Stimulated activated naive CD8-positive, alpha-beta T cell treated with anti-CD3 and anti-CD28 coated beads, Interleukin-15, amount 100 ng/mL, for 72 hours (primary cell): ENCODE measurements at regions not wholly inside any gene's neighbourhood (a gene's known extent, or its start where the extent isn't known, plus 50 kb on each side); places are given as distances from the start of the nearest gene placed in this dataset.
"Not testable (repeated sequence)": the region's sequence is repeated elsewhere in the genome, so short reads cannot be mapped to it uniquely, and the experiment has no call there.

Source experiments
- ATAC-seq: fragments of 150-1000 bp; cut with Tn5 transposase; 2 replicates; pipeline ENCODE4 v1.10.0; 2021; ENCODE audit warnings: mild to moderate bottlenecking, moderate library complexity
- DNase-seq, 2 donors: peaks; one replicate each; pipeline ENCODE4 v3.0.0; 2021 to 2022
- H3K27ac Mint-ChIP-seq, 2 donors: one replicate each; pipeline ENCODE4 v1.8.0; 2022; ENCODE audit warnings: mild to moderate bottlenecking in 2 of 2, mixed read lengths in 2 of 2, moderate library complexity in 2 of 2
- H3K27me3 Mint-ChIP-seq: one replicate; pipeline ENCODE4 v1.8.0; 2022; ENCODE audit warnings: mixed read lengths
- H3K4me1 Mint-ChIP-seq: one replicate; pipeline ENCODE4 v1.8.0; 2022; ENCODE audit warnings: mild to moderate bottlenecking, mixed read lengths
- H3K4me3 Mint-ChIP-seq, 2 donors: one replicate each; pipeline ENCODE4 v1.8.0; 2022; ENCODE audit warnings: mild to moderate bottlenecking in 2 of 2, mixed read lengths in 2 of 2, moderate library complexity in 1 of 2
- H3K9me3 Mint-ChIP-seq, 2 donors: one replicate each; pipeline ENCODE4 v1.8.0; 2022; ENCODE audit warnings: mixed read lengths in 2 of 2

DNA sequence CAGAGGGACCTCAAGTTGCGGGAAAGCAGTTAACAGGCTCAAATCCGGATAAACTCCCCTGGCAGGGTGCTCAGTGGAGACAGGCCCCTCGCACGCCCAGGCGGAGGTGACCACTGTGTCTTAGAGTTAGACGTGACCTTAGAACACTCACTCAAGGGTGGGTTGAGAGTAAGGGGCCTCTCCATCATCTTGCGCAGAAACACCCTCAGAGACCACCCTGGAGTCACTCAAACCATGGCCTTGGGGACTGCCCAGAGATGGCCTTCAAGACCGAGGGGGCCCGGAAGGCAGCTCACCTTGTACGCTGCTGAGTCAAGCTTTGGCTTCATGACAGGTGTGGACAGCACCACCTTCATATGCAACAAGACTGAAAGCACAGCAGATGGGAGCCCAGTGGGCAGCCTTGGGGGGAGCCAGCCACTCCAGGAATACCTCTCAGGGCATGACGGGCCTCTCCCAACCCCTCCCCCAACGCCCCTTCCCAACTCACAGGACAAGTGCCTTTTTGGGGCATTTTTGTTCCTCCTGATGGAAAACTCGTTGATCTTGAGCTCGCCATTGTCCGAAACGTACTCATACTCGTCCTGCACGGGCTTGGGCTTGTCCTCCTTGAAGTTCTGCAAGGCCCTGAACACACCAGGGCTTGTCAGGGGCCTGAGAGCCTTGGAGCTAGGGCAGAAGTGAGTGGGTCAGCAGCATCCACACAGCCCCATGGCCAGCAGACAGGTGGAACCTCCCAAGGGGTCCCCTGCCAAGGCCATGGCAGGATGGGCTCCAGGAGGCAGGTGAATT is 229.2 kb downstream of the TUBA3C start:
- H3K4me1 Mint-ChIP-seq: no peaks in the 10 kb centered on the region
- no peak for ATAC-seq
- H3K27ac Mint-ChIP-seq: no peak overlapping the region
- peaks cover 20 to 22% of the 10 kb centered on the region in 2 donors for H3K9me3 Mint-ChIP-seq
- no peak overlapping the region for H3K4me3 Mint-ChIP-seq
- no peaks in the 10 kb centered on the region for H3K27me3 Mint-ChIP-seq
- no peak for DNase-seq

DNA sequence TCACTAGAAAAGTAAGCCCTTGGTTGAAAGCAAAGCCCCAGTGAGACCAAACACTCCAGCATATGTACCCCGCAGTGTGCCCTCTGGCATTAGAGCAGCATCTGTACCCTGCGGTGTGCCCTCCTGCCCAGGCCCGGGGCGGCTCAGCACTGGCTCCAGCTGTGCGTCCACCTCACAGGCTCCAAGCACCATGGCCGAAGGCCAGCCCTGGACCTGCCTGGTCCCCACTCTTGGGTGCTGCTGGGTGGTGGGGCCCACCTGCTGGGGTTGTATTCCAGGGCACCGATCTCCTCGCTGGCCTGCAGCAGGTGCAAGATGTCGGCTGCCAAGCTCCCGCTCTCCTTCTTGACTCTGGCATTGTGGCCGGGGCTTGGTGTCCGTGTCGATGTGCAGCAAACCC is 230.2 kb downstream of the TUBA3C start:
- Mint-ChIP-seq H3K27me3 (no peaks in the 10 kb centered on the region), H3K27ac (no peak overlapping the region), H3K4me3 (no peak overlapping the region), H3K4me1 (no peaks in the 10 kb centered on the region), H3K9me3 (peaks cover 10 to 12% of the 10 kb centered on the region in 2 donors)
- ATAC-seq (no peak), DNase-seq (no peak)

DNA sequence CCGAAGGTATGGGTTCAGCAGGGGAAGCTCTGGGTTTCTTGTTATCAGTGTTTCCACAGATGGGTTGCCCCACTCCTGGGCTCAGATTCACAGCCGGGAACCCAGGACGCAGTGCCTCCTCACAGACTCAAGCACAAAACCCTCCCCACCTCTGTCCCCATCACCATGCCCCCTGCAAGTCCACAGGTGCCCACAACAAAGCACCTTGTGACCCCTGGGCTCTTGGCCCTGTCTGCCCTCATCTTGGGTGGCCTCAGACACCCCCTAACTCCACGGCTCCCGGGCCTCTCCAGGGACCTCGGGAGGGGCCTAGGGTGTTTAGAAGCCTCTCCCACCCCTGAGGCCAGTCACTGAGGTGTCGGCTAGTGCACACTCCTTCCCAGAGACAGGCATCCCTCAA is 231.7 kb downstream of the TUBA3C start:
- Mint-ChIP-seq H3K9me3 (no peaks in the 10 kb centered on the region), H3K4me1 (no peaks in the 10 kb centered on the region), H3K27me3 (no peaks in the 10 kb centered on the region), H3K4me3 (no peak overlapping the region), H3K27ac (no peak overlapping the region)
- no peak for ATAC-seq
- no peak for DNase-seq

DNA sequence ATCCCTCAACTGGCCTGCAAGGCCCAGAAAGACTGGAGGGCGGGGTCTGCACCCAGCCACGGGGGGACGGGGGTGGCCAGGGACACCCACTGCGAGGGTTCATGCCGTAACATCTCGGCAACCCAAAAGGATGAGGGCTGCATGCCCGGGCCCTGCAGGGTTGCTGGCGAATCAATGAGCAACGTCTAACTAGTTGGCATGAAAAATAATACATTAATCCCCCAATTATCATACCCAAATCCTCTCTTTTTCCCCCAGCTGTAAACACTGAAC is 232.2 kb downstream of the TUBA3C start:
- DNase-seq (no peak), ATAC-seq (no peak)
- Mint-ChIP-seq H3K27me3 (no peaks in the 10 kb centered on the region), H3K4me3 (no peak overlapping the region), H3K27ac (no peak overlapping the region), H3K9me3 (no peaks in the 10 kb centered on the region), H3K4me1 (no peaks in the 10 kb centered on the region)

DNA sequence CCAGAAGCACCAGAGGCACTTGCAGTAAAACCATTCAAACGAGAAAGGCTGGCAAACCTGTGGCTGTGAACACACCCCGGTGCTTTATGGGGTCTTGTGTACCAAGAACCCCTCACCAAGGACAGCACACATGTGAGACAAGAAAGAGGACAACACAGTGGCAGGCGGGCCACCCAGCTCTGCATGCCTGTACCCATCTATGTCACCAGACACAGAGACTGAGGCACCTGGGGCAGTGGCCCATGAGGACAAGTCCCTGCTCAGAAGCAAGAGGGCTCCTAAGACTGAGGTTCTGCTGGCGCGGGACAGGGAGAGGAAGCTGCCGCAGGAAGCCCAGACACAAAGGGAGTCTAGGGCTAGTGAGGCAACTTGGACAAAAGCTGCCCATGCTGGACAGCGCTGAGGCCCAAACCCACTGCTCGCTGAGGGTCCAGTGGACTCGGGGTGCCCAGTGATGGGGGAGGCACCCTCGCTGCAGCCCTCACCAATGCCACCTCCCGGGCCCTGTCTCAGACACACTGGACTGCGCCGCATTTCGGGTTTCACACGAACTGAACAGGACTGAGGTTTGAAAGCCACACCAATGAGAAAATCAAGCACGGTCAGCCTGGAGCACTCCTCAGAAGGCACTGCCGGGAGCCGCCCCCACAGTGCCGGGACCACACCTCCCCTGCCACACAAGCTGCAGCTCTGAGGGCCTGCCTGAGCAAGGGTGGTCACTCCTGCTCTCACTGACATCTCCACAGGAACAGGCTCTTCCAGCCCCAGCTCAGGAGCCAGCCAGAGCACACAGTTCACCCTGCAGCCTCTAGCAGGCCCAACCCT is 232.7 kb downstream of the TUBA3C start:
- no peak overlapping the region for H3K4me3 Mint-ChIP-seq
- H3K27me3 Mint-ChIP-seq: no peaks in the 10 kb centered on the region
- DNase-seq: no peak
- H3K27ac Mint-ChIP-seq: no peak overlapping the region
- ATAC-seq: no peak
- no peaks in the 10 kb centered on the region for H3K9me3 Mint-ChIP-seq
- H3K4me1 Mint-ChIP-seq: no peaks in the 10 kb centered on the region

DNA sequence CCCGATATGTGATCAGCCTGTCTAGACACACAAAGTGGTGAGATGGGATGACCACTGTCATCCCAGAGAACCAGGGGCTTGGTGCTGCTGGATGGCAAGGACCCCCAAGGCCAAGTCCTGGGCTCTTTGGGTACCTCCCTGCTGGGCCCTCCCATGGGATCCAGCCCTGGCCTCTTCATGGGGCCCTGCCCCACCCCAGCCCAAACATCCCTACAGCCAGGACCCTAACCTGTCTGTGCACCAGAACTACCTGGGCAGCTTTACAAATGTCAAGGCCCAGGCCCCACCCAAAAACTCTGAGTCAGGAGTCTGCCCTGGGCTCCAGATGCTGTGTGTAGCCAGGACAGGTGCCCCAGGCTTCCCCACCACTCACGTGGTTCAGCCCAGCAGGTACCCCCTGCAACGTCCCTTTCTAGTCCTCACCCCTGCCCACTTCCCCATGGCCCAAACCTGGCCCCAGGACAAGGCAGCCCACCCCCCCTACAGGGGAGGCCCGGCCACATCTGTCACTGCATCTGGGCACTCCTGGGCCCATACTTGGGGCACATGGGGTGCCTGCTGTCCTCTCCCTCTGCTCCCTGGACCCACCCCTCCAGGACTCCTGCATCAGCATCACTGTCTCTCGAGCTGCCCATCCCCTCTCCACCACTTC is 233.5 kb downstream of the TUBA3C start:
- no peak overlapping the region for H3K4me3 Mint-ChIP-seq
- H3K4me1 Mint-ChIP-seq: no peaks in the 10 kb centered on the region
- DNase-seq (no peak), ATAC-seq (no peak)
- peak overlapping the region in 1 of 2 donors; percentile 19 for H3K27ac Mint-ChIP-seq
- H3K9me3 Mint-ChIP-seq: no peaks in the 10 kb centered on the region
- H3K27me3 Mint-ChIP-seq: no peaks in the 10 kb centered on the region

DNA sequence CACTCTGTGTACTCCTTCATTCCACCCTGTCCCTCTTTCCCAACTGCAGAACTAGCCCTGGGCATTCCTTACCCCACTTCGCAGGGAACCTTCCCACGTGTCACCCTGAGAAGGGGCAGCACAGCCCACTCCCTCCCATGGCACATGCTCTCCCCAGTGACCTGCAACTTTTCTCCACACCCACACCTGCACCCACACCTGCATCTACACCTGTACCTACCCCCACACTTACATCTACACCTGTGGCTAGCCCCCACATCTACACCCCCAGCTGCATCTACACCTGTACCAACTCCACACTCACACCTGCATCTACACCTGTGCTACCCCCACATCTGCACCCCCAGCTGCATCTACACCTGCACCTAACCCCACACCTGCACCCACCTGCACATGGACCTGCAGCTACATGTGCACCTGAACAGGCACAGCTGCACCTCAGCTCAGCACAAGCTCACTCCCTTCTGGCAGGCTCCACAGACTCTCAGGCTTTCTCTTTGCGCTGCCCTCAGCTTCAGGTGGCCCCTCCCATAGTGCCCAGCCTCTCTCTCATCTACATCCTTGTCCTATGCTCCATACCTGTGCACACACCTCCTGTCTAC is 234.1 kb downstream of the TUBA3C start:
- ATAC-seq (no peak), DNase-seq (no peak)
- peak overlapping the region in 1 of 2 donors; percentile 8 for H3K27ac Mint-ChIP-seq
- no peaks in the 10 kb centered on the region for H3K9me3 Mint-ChIP-seq
- no peaks in the 10 kb centered on the region for H3K27me3 Mint-ChIP-seq
- no peaks in the 10 kb centered on the region for H3K4me1 Mint-ChIP-seq
- no peak overlapping the region for H3K4me3 Mint-ChIP-seq

DNA sequence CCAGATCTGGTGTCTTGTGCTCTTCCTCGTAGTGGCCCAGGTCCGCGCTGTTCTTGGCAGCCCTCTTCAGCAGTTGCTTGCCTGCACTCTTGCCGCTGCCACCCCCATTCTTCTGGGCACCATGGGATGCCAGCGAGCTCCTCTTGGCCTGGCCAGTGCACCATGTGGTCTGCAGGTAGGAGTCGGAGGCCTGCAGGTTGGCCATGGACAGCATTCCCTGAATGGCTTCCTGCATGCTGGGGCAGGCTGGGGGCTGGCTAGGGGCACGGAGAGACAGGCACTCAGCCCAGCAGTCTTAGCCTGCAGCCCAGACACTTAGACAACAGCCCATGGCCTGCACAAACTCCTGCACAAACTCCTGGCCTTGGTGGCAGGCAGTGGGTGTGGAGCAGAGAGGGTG is 234.9 kb downstream of the TUBA3C start:
- Mint-ChIP-seq H3K4me3 (no peak overlapping the region), H3K27ac (no peak overlapping the region), H3K27me3 (no peaks in the 10 kb centered on the region), H3K9me3 (no peaks in the 10 kb centered on the region), H3K4me1 (no peaks in the 10 kb centered on the region)
- no peak for ATAC-seq
- DNase-seq: no peak

DNA sequence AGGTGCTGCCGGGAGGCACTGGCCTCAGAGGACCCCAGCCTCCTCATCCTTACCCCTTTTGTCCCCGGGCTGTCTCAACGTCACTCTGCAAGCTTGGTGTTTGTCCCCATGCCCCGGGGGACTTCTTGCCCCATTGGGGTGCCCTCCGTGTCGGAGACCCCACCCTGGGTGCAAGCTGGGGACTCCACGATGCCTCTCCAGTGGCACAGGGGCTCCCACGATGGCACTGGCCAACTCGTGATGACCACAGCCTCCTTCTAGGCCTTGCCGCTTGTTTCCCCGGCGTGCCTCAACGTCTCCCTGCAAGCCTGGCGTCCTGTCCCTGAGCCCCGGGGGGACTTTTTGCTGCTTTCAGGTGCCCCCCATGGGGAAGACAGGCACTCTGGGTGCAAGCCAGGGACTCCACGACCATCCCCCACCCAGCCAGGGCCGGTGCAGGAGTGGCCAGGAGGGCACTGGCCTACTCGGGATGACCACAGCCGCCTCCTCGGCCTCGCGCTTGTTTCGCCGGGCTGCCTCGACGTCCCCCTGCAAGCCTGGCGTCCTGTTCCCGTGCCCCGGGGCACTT is 237.0 kb downstream of the TUBA3C start:
- Mint-ChIP-seq H3K27ac (no peak overlapping the region), H3K4me3 (no peak overlapping the region), H3K27me3 (no peaks in the 10 kb centered on the region), H3K9me3 (no peaks in the 10 kb centered on the region), H3K4me1 (no peaks in the 10 kb centered on the region)
- DNase-seq (no peak), ATAC-seq (no peak)

DNA sequence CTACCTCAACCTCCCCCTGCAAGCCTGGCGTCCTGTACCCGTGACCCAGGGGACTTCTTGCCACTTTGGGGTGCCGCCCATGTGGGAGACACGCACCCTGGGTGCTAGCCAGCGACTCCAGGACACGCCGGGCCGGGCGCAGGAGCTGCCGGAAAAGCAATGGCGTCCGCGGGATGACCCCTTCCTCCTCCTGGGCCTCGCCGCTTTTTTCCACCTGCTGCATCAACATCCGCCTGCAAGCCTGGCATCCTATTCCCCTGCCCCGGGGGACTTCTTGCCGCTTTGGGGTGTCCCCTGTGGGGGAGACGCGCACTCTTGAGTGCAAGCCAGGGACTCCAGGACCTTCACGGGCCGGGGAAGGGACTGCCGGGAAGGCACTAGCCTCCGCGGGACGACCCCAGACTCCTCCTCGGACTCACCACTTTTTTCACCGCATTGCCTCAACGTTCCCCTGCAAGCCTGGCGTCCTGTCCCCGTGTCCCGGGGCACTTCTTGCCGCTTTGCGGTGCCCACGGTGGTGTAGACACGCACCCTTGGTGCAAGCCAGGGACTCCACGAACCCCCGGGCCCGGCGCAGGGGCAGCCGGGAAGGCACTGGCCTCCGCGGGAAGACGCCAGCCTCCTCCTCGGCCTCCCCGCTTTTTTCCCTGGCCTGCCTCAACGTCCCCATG is 237.8 kb downstream of the TUBA3C start:
- Mint-ChIP-seq H3K27me3 (no peaks in the 10 kb centered on the region), H3K4me1 (no peaks in the 10 kb centered on the region), H3K27ac (no peak overlapping the region), H3K9me3 (no peaks in the 10 kb centered on the region), H3K4me3 (no peak overlapping the region)
- ATAC-seq (peak; percentile 8), DNase-seq (no peak)

DNA sequence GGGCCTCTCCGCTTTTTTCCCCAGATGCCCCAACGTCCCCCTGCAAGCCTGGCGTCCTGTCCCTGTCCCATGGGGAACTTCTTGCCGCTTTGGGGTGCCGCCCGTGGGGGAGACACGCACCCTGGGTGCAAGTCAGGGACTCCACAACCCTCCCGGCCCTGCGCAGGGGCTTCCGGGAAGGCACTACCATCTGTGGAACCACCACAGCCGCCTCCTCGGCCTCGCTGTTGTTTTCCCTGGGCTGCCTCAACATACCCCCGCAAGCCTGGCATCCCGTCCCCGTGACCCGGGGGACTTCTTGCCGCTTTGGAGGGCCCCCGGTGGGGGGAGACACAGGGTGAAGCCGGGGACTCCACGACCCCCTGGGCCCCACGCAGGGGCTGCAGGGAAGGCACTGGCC is 238.4 kb downstream of the TUBA3C start:
- H3K9me3 Mint-ChIP-seq: no peaks in the 10 kb centered on the region
- DNase-seq: no peak
- H3K4me3 Mint-ChIP-seq: no peak overlapping the region
- peak; percentile 40 for ATAC-seq
- H3K27me3 Mint-ChIP-seq: peaks cover 2% of the 10 kb centered on the region
- no peaks in the 10 kb centered on the region for H3K4me1 Mint-ChIP-seq
- no peak overlapping the region for H3K27ac Mint-ChIP-seq

DNA sequence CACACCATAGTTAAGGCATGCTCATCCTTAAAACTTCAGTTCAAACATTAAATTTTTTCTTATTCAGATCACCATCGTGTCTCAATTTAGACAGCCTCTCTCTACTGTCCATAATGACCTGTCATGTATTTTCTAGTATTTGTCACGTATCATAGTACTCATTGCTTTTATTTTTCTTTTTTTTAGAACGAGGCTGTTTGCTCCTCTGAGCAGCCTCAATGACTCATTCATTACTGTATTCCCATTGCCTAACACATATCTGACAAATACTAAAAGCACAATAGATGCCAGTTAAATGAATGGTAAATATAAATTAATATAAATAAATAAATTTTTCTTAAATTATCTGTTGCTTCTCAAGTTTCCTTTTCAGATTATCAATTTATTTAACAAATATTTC is 245.5 kb downstream of the TUBA3C start:
- no peak overlapping the region for H3K27ac Mint-ChIP-seq
- DNase-seq (no peak), ATAC-seq (no peak)
- H3K4me1 Mint-ChIP-seq: no peaks in the 10 kb centered on the region
- H3K27me3 Mint-ChIP-seq: peaks cover 13% of the 10 kb centered on the region
- H3K4me3 Mint-ChIP-seq: no peak overlapping the region
- H3K9me3 Mint-ChIP-seq: no peaks in the 10 kb centered on the region

DNA sequence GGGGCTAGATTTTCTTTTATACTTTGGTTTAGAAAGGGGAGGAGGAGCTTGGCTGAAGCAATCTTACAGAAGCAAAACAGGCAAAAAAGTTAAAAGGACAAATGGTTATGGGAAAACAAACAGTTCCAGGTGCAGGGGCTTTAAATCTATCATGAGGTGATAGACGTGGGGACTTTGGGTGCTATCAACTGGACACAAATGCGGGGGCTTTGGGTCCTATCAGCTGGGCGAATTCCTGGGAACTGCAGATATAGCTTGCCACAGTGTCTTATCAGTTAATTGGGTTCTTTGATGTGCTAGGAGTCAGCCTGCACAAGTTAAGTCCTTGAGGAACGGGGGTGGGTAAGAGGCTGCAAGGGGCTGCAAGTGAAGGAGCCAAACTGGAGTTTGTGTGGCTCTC is 260.6 kb downstream of the TUBA3C start:
- ATAC-seq (no peak), DNase-seq (no peak)
- Mint-ChIP-seq H3K9me3 (no peaks in the 10 kb centered on the region), H3K27me3 (no peaks in the 10 kb centered on the region), H3K4me3 (no peak overlapping the region), H3K27ac (no peak overlapping the region), H3K4me1 (no peaks in the 10 kb centered on the region)

DNA sequence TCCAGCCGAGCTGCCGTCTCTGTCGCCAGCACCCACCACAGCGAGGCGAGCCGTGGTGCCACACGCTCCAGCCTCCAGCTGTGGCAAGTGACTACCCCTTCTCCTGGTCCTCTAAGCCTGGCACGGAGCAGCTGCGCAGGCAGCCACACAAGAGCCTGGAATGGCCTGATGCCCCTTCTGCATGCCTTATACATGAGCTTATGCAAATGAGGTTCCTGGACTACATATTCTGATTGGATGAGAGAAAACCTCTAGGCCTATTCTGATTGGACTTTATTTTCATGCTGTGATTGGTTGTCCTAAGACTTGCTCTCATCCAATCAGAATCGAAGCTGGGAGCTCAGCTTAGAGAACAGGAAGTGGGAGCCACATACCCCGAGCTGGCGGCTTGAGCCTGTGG is 276.5 kb downstream of the TUBA3C start:
- not testable (repeated sequence) for DNase-seq, ATAC-seq, H3K27me3 Mint-ChIP-seq, H3K4me3 Mint-ChIP-seq, H3K4me1 Mint-ChIP-seq
- Mint-ChIP-seq H3K9me3 (peaks cover 10 to 36% of the 10 kb centered on the region in 2 donors), H3K27ac (peak overlapping the region in 1 of 2 donors; percentile 5)

DNA sequence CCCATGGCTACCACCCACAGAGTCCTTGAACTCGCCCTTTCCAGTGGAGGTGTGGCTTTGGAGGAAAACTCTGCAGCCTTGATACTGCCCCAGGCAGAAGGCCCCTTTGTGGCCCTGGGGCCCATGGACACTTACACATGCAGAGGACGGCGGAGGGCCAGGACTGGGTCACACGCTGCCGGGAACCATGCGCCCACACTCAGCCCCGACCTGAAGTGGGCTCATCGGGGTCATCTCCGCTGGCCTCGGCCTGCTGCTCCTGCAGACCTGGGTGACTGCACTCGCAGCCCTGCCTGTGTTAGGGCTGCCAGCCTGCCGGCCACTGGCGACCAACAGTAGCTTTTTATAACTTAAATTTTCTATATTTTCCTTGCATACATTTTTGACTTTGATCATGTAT is 286.2 kb downstream of the TUBA3C start:
- not testable (repeated sequence) for H3K4me3 Mint-ChIP-seq, ATAC-seq, DNase-seq, H3K27ac Mint-ChIP-seq, H3K9me3 Mint-ChIP-seq, H3K27me3 Mint-ChIP-seq, H3K4me1 Mint-ChIP-seq
